HEK293 (cell line): ENCODE measurements at regions not wholly inside any gene's neighbourhood (a gene's known extent, or its start where the extent isn't known, plus 50 kb on each side); places are given as distances from the start of the nearest gene placed in this dataset.

Source experiments
- CTCF ChIA-PET: fragments of 350-600 bp; formaldehyde crosslinking; extraction: SDS; loops from one replicate; lab custom pipeline; 2021; ENCODE audit warnings: antibody characterized with exemption; lab: Yijun Ruan, JAX
- POLR2A ChIA-PET: fragments of 300-600 bp; formaldehyde crosslinking; extraction: SDS; loops from one replicate; lab custom pipeline; 2020; ENCODE audit warnings: antibody characterized with exemption, inconsistent platforms; lab: Yijun Ruan, JAX
- H3K27ac ChIP-seq: fragments of 200-500 bp; sonication (Bioruptor generic); 2 replicates; pipeline ENCODE4 v1.5.1; 2014; ENCODE audit warnings: low read depth, low read length, control low read depth, inconsistent platforms; ENCODE audit errors: extremely low read depth
- H3K36me3 ChIP-seq, 2 experiments: fragments of 200-500 bp in 1 of 2; sonication (Bioruptor generic) in 1 of 2; 1 replicate in 1 of 2; 2 replicates in 1 of 2; pipeline ENCODE4 v1.5.1; 2014 to 2017; ENCODE audit warnings: inconsistent platforms in 2 of 2, low read length in 2 of 2; ENCODE audit not compliant: control insufficient read depth in 2 of 2, insufficient read depth in 1 of 2
- H3K4me1 ChIP-seq: fragments of 200-500 bp; sonication (Bioruptor generic); 2 replicates; pipeline ENCODE4 v1.5.1; 2014; ENCODE audit warnings: mild to moderate bottlenecking, low read length, inconsistent platforms; ENCODE audit not compliant: control insufficient read depth, insufficient read depth
- H3K4me3 ChIP-seq: 2 replicates; pipeline ENCODE4 v1.5.1; 2011; ENCODE audit warnings: low read depth, mild to moderate bottlenecking, control low read depth, low read length, moderate library complexity
- H3K9me3 ChIP-seq: fragments of 200-500 bp; sonication (Bioruptor generic); 2 replicates; pipeline ENCODE4 v1.5.1; 2014; ENCODE audit warnings: low read depth, low read length, inconsistent platforms; ENCODE audit not compliant: control insufficient read depth, insufficient read depth
- CTCF ChIP-seq: fragments of 450-650 bp; formaldehyde crosslinking; IDR thresholded peaks from 2 replicates; pipeline ENCODE4 v1.5.1; 2016; ENCODE audit warnings: missing biosample characterization, missing genetic modification characterization
- FEZF1 ChIP-seq: fragments of 450-650 bp; formaldehyde crosslinking; IDR thresholded peaks from 2 replicates; pipeline ENCODE4 v1.5.1; 2016; ENCODE audit warnings: missing biosample characterization, missing genetic modification characterization
- GLIS1 ChIP-seq: fragments of 450-650 bp; formaldehyde crosslinking; IDR thresholded peaks from 2 replicates; pipeline ENCODE4 v1.5.1; 2016; ENCODE audit warnings: missing biosample characterization, missing genetic modification characterization
- KLF10 ChIP-seq: fragments of 450-650 bp; IDR thresholded peaks from 2 replicates; pipeline ENCODE4 v1.5.1; 2018; ENCODE audit warnings: missing biosample characterization, mild to moderate bottlenecking, missing genetic modification characterization
- SP7 ChIP-seq: fragments of 450-650 bp; formaldehyde crosslinking; IDR thresholded peaks from 2 replicates; pipeline ENCODE4 v1.5.1; 2016; ENCODE audit warnings: missing biosample characterization, missing genetic modification characterization
- TSHZ1 ChIP-seq: fragments of 450-650 bp; formaldehyde crosslinking; IDR thresholded peaks from 2 replicates; pipeline ENCODE4 v1.5.1; 2016; ENCODE audit warnings: missing biosample characterization, missing genetic modification characterization, borderline replicate concordance
- WT1 ChIP-seq: fragments of 450-650 bp; formaldehyde crosslinking; IDR thresholded peaks from 2 replicates; pipeline ENCODE4 v1.5.1; 2016; ENCODE audit warnings: missing biosample characterization, missing genetic modification characterization
- YY2 ChIP-seq: fragments of 450-650 bp; formaldehyde crosslinking; IDR thresholded peaks from 2 replicates; pipeline ENCODE4 v1.5.1; 2016; ENCODE audit warnings: missing biosample characterization, missing genetic modification characterization
- ZFHX2 ChIP-seq: fragments of 450-650 bp; formaldehyde crosslinking; conservative IDR thresholded peaks from 2 replicates; pipeline ENCODE4 v1.5.1; 2016; ENCODE audit warnings: missing biosample characterization, missing genetic modification characterization
- ZNF169 ChIP-seq: fragments of 450-650 bp; formaldehyde crosslinking; IDR thresholded peaks from 2 replicates; pipeline ENCODE4 v1.5.1; 2016; ENCODE audit warnings: missing biosample characterization, missing genetic modification characterization
- ZNF18 ChIP-seq: fragments of 450-650 bp; formaldehyde crosslinking; IDR thresholded peaks from 2 replicates; pipeline ENCODE4 v1.5.1; 2016; ENCODE audit warnings: missing biosample characterization, missing genetic modification characterization
- ZNF302 ChIP-seq: fragments of 450-650 bp; formaldehyde crosslinking; IDR thresholded peaks from 2 replicates; pipeline ENCODE4 v1.5.1; 2016; ENCODE audit warnings: missing biosample characterization, missing genetic modification characterization, low read depth
- ZNF341 ChIP-seq: fragments of 450-650 bp; formaldehyde crosslinking; IDR thresholded peaks from 2 replicates; pipeline ENCODE4; 2016; ENCODE audit warnings: low read depth, missing biosample characterization, missing genetic modification characterization
- ZNF530 ChIP-seq: fragments of 450-650 bp; formaldehyde crosslinking; IDR thresholded peaks from 2 replicates; pipeline ENCODE4 v1.5.1; 2016; ENCODE audit warnings: low read depth, missing biosample characterization, missing genetic modification characterization
- ZNF660 ChIP-seq: fragments of 450-650 bp; IDR thresholded peaks from 2 replicates; pipeline ENCODE4 v1.5.1; 2018; ENCODE audit warnings: missing biosample characterization, mild to moderate bottlenecking, missing genetic modification characterization
- ZNF768 ChIP-seq: fragments of 450-650 bp; formaldehyde crosslinking; IDR thresholded peaks from 2 replicates; pipeline ENCODE4 v1.5.1; 2018; ENCODE audit warnings: missing biosample characterization, mild to moderate bottlenecking, missing genetic modification characterization
- ZNF791 ChIP-seq: fragments of 450-650 bp; formaldehyde crosslinking; IDR thresholded peaks from 2 replicates; pipeline ENCODE4 v1.5.1; 2016; ENCODE audit warnings: missing biosample characterization, missing genetic modification characterization
- ZSCAN4 ChIP-seq: fragments of 450-650 bp; formaldehyde crosslinking; IDR thresholded peaks from 2 replicates; pipeline ENCODE4 v1.5.1; 2017; ENCODE audit warnings: missing biosample characterization, missing genetic modification characterization
- TF ChIP-seq, protein P1 (sequence below): fragments of 450-650 bp; formaldehyde crosslinking; IDR thresholded peaks from 2 replicates; pipeline ENCODE4 v1.5.1; 2017; ENCODE audit warnings: missing biosample characterization, mild to moderate bottlenecking, missing genetic modification characterization, moderate library complexity

DNA sequence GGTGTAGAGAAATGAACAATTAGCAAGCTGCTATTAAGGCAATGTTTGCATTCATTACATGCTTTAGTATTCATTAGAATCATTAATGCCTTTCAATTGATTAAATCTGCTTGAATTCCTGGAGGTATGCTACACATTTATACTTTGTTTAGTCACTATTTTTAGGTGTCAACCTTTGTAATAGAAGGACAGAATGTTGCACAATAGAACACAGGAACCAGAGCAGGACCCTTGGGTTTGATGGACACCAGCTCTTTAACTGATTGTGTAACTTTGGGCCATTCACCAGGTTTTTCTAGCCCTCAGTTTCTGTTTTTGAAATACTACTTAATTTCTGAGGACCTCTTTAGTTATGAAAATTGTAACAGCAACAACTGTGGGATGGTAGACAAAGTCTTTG lies 317.6 kb upstream of the UMPS start:
- Histone ChIP-seq H3K36me3 (no peaks in the 10 kb centered on the region), H3K9me3 (no peaks in the 10 kb centered on the region), H3K4me1 (no peaks in the 10 kb centered on the region), H3K4me3 (no peak overlapping the region), H3K27ac (no peak overlapping the region)
- POLR2A ChIA-PET: no interaction called here
- TF ChIP-seq TSHZ1 (tag by site-specific recombination) (no peak), ZNF530 (no peak), ZNF302 (tag by site-specific recombination) (no peak), SP7 (tag by site-specific recombination) (no peak), ZSCAN4 (tag by site-specific recombination) (no peak), CTCF (tag by site-specific recombination) (no peak), ZNF660 (no peak), YY2 (no peak)
- TF ChIP-seq, protein P1, sequence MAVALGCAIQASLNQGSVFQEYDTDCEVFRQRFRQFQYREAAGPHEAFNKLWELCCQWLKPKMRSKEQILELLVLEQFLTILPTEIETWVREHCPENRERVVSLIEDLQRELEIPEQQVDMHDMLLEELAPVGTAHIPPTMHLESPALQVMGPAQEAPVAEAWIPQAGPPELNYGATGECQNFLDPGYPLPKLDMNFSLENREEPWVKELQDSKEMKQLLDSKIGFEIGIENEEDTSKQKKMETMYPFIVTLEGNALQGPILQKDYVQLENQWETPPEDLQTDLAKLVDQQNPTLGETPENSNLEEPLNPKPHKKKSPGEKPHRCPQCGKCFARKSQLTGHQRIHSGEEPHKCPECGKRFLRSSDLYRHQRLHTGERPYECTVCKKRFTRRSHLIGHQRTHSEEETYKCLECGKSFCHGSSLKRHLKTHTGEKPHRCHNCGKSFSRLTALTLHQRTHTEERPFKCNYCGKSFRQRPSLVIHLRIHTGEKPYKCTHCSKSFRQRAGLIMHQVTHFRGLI (tag by site-specific recombination): no peak
- CTCF ChIA-PET: interaction anchor here (1.5 kb wide), 1 partner anchor 14 kb away, joined by 3 read pairs; no protein-coding TSS in a partner anchor

DNA sequence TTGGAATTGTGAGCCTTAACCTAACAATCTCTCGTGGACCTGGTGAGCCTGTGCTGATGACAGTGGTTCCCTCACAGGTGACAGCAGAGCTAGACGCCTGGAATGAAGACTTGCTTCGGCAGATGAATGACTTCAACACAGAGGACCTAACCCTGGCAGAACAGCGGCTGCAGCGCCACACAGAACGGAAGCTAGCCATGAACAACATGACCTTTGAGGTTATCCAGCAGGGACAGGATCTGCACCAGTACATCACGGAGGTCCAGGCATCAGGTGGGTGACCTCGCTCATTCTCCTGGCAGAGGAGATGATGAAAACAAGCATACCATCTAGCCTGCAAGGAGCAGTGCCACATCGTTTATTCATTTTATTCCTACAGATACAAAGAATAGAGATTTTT lies 316.9 kb upstream of the UMPS start:
- H3K4me3 ChIP-seq: no peak overlapping the region
- POLR2A ChIA-PET: no interaction called here
- no peaks in the 10 kb centered on the region for H3K4me1 ChIP-seq
- H3K27ac ChIP-seq: no peak overlapping the region
- no peaks in the 10 kb centered on the region for H3K9me3 ChIP-seq
- CTCF ChIA-PET: interaction anchor here (1.5 kb wide), 1 partner anchor 13 kb away, joined by 3 read pairs; no protein-coding TSS in a partner anchor
- H3K36me3 ChIP-seq: no peaks in the 10 kb centered on the region
- TF ChIP-seq ZNF18 (tag by site-specific recombination): no peak
- TF ChIP-seq KLF10 (tag by site-specific recombination): no peak
- TF ChIP-seq FEZF1 (tag by site-specific recombination): no peak
- no peak for TF ChIP-seq WT1
- no peak for TF ChIP-seq ZNF768 (tag by site-specific recombination)
- TF ChIP-seq ZFHX2: no peak
- no peak for TF ChIP-seq ZNF791 (tag by site-specific recombination)
- no peak for TF ChIP-seq ZNF341 (tag by site-specific recombination)
- TF ChIP-seq ZNF169 (tag by site-specific recombination): no peak
- TF ChIP-seq GLIS1: no peak
